NCI-H146 (cell line): ENCODE measurements at regions not wholly inside any gene's neighbourhood (a gene's known extent, or its start where the extent isn't known, plus 50 kb on each side); places are given as distances from the start of the nearest gene placed in this dataset.
"Not testable (repeated sequence)": the region's sequence is repeated elsewhere in the genome, so short reads cannot be mapped to it uniquely, and the experiment has no call there.

Experiments used
- DNase-seq: peaks from one replicate; lab custom pipeline; 2025; lab: John Stamatoyannopoulos, UW

DNA sequence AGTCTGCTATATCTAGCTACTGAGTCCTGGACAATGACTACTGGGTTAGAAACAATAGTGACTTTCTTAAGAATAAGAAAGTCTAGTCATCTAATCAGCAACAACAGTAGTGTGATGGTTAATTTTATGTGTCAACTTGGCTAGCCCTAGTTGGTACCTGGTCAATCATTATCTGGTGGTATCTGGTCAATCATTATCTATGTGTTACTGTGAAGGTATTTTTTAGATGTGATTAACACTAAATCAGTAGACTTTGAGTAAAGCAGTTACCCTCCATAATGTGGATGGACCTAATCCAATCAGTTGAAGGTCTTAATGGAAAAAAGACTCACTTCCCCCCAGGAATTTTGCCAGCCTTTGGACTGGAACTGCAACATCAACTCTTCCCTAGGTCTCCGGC, 312.6 kb downstream of the SIPA1L2 start:
- no peak for DNase-seq

DNA sequence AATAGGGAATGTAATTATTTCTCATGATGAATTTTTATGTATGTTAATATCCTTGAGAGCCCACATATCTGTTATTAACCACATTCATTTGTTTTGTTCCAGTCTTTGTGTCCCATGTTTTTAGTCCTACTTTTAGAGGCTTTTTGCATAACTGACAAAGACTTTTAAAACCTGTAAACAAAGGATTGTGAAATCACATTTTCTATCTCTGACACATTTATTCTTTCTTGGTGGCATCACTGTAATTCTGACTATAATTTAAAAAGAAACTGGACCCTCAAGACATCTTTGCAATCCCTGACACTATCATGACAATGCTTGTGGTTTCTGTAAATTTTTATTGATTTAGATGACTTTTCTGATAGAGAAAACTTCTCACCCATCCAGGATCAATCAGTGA, 313.1 kb downstream of the SIPA1L2 start:
- DNase-seq = no peak

DNA sequence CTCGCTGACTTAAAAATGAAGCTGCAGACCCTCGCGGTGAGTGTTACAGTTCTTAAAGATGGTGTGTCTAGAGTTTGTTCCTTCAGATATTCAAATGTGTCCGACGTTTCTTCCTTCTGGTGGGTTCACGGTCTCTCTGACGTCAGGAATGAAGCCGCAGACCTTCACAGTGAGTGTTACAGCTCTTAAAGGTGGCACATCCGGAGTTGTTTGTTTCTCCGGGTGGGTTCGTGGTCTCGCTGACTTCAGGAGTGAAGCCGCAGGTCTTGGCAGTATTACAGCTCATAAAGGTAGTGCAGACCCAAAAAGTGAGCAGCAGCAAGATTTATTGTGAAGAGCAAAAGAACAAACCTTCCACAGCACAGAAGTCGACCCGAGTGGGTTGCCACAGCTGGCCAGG, 316.1 kb downstream of the SIPA1L2 start:
- DNase-seq = not testable (repeated sequence)

DNA sequence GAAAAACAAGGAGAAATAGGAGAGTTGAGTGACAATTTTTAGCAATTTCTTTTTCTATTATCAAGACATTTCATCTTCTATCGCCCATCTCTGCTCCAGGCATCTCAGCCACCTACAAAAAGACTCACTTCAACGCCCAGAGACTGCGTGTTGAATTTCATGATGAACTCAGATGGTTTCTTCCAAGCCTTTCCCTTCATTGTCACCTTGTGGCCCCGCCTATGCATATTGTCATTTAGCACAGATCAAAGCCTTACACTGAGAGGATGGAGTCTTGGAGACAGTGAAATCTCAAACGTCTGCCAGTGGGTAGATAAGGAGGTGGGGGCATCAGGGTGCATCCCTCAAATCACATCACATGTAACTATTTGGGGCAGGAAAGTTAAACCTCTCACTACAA, 319.4 kb downstream of the SIPA1L2 start:
- DNase-seq = no peak

DNA sequence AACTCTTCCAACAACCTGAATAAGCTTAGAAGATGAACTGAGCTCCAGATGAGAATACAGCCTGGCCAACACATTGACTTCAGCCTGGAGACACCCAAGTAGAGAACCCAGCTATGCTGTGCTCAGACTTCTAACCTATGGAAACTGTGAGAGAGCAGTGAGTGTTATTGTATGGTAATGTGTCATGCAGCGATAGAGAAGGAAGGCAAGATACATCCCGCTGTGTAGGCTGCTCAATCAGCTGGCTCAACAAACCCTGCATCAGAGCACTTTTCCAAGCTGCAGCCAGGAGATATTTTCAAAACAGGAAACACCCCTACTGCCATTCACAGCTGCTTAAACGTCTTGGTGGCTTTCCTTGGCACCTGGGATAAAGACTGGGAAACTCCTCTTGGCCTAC, 321.3 kb downstream of the SIPA1L2 start:
- DNase-seq = no peak

DNA sequence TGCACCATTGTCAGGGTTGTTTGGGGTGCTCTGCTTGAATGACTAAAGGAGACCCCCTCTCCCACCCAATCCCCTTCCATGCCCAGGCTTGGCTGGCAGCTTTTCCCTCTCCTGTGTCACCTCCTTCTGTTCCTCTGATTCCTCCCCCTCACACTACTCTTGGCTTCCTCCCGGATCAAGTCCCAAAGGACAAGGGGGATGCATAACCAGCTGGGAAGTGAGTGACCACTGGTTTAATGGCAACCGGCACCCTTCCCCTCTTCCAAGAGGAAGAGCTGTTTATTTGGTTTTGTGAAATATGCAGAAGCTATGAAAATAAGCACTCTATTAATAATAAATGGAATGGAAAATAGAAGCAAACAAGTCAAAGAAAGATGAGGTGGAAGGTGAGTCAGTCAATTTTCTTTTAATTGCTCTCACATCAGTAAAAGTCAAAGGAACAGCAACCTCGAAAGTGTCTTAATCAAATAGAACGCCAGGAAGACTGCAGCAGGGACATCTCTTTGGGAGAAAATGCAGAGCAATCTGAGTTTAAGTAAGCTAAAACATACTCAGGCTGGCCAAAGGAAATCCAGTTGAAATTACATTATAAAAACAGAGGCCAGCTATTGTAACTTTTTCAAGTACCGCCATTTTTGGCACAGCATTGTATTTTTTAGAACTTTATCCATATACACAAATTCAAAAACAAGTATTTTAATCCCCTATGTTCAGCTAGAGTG, 322.5 kb downstream of the SIPA1L2 start:
- no peak for DNase-seq

DNA sequence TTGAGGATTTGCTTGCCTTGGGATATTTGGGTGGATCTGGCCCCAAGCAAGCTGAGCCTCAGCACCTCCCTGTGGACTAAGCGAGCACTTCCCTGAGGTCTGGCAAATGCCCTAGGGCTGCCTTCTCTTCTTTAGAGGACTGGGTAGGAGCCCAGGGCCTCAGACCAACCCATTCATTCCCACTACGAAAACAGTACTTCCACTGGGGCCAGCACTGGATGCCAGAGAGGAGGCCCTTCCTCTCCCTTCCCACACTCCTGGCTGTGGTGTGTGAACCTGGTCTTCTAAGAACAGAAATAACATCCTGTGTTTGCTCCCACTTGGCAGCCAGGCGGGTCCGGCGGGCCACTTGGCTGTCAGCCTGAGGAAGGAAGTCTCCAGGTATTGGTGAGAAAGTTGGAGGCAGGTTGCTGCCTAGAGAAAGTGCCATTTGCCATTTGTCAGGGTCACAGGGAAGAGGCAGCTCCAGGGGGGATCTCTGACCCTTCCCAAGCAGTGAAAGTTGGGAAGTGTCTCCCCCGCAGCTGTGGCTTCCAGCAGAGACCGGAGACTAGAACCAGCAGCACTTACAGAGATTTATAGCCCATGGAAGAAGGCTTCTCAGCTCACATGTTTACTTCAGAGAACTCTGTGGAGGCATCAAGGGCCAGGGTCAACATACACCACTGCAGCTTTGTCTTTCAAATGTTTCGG, 323.5 kb downstream of the SIPA1L2 start:
- peak; percentile 22 for DNase-seq

DNA sequence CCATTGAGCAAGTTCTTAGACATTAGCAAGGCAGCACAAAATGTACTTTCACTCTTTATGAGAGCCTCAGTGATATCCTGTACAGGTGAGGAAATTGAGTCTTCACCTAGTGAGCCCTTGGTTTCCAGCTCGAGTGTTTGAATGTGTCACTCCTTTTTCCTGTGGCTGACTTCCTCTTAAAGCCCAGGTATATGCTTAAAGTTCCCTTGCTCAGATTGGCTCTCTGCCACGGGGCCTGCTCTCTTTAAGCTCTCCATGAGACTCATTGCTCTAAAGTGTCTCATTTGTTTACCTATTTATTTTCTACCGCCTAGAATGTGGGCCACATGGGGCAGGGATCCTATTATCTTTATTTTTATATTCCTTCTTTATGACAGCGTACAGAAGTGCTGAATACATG, 324.9 kb downstream of the SIPA1L2 start:
- peak; percentile 24 for DNase-seq

DNA sequence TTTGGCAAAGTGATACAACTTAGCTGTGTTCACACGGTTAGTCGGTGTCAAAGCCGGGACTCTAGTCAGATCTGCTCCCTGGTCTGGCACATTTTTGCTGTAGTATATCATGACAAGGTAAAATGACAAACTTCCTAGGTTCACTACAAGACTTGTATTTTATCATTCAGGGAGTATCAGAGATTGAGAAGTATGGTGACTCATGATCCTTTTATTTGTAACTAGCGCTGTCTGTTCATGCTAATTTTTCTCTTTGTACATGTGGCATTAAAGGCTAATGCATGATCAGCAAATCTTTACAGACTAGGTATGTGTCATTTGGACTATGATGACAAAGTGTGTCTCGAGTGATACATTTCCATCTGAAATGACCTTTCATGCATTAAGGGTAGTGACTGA, 326.7 kb downstream of the SIPA1L2 start:
- no peak for DNase-seq

DNA sequence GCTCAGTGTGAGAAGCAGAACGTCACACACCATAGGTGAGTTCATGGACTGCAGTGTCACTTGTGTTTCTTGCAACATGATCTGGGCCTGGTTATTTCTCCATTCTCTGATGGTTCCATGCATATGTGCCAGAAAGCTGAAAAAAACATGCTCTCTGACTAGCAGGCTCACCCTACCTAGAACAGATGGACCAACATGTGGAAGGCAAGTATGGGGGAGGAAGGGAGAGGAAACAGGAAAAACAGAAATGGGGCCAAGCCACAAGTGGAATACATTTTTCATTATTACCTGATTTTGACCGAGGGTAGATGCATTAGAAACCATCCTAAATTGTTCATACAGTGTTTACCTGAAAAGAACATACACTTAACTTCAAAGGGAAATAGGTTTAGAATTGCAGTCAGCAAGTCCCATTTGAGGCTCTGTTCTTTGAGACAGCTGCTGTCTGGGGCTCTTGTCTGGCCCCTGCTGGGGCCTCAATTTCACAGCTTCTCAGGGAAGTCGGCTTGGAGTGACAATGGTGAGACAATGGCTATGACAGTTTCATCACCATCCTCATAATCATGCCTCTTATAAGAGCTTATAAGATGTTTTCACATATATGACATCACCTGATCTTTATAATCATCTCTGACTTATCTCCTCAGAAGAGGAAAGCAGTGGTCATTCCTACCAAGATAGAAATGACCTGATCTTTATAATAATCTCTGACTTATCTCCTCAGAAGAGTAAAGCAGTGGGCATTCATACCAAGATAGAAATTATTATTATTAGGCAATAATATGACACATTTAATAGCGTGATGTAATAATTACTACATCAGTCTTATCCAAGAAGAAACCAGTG, 327.3 kb downstream of the SIPA1L2 start:
- peak; percentile 52 for DNase-seq

DNA sequence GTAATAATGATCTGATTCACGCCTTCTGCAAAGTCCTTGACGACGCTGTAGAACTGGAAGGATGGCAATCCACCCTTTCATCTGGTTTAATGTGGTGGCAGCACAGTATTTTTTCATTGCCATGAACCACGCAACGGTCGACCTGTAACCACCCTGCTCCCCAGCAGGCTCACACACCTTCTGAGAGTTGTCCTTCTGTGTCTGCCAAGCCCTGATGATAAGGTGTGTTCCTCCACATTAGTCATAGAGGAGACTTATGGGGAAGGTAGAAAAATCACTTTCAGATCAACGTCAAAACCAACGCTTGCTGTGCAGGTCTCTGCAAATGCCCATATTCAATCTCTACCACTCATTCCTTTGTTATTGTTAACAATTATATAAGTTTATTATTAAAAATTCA, 328.7 kb downstream of the SIPA1L2 start:
- DNase-seq = no peak

DNA sequence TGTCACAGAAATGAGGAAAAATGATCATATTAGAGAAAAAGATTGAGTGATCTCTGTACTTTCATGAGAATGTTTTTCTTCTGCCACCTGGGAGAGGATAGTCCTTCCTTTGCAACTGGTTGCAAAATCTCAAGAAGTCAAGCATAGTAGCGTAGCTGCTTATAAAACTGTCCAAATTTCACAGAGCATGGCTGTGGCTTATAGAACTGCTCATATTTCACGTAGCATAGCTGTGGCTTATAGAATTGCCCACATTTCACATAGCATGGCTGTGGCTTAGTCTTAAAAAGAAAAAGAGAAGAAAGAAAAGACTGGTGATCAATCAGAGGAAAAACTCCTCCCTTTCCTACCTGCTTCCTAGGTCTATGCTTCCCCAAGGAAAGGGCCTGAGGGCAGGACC, 329.5 kb downstream of the SIPA1L2 start:
- DNase-seq = no peak

DNA sequence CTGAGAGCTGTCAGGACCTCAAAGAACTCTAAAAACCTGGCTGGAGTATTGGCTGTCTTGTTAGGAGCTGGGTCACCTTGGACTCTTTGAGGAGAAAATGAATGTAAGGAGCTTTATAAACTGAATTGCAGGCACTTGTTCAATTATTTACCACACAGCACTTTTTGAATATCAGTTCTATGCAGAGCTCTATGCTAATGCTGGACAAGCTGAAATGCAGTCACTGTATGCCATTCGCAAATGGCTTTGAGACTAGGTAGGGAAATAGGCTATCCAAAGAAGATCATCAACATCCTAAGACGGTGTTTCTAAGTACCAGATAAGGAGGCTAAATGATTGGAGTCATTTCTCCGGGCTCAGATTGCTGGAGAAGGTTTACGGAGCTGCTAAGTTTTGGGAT, 333.5 kb downstream of the SIPA1L2 start:
- no peak for DNase-seq

DNA sequence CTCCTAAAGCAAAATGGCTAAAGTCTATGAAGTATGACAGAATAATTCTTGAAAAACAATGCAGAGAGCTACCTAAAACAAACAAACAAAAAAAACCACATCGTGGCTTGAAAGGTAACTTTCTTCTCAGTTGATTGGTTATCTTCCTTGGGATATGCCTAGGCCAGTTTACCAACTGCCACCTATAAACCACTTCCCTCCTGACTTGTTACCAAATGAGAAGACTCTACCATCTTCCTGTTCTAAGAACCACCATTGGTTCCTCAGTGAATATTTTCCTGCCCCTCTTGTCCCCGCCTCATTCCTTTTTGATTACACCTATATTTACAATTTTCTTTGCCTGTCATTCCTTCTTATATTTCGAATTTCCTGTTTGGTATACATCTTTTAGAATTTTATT, 336.6 kb downstream of the SIPA1L2 start:
- DNase-seq = no peak

DNA sequence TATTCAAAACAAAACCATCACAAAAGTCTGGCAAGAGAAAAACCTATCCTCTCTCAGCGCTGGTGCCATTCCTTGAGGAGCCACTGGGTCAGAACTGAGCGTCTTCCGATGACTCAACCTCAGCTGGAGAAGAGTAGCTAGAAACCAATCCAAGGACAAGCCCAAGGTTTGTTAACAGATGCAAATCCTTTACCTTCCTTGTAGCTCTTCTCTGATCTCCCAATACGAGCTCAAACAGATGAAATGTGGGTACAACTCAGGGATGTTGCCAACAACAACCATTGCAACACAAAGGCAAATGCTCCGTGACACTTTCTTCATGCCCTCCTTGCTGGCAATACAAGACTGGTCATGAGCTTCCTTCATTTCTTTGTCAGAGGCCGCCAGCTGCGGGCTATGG, 337.1 kb downstream of the SIPA1L2 start:
- DNase-seq = no peak

DNA sequence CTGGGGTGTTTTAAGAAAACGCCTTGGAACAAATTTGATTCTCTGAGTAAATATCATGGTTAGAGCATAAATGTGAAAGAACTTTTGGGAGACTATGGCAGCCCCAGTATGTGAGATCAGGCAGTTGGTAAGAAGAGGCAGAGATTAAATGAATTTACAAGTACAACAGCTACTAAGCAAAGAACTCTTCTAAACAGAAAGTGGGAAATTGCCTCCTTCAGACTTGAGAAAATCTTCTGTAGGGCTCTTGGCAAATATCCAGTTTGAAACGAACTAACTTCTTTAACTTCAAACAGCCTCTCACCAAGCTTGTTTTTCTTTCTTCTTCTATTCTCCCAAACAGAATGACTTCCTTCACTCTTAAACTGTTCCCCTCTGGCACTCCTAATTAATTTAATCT, 337.7 kb downstream of the SIPA1L2 start:
- no peak for DNase-seq

DNA sequence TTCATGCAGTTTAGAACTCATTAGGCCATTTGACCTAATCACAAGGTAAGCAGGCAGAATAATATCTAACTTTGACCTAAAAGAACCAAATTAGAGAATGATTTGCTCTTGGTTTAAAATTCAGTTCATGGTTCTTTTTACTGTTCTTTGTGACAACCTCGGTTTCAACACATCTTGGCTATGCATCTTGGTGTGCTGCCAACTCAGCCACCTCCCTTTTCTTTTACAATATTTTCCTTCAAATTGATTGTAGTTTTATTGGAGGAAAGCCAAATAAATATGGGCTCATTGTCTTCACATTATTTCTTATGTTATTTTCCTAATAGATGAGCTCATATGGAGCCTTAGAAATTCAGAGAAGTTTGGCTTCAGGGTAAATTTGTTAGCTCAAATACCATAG, 338.3 kb downstream of the SIPA1L2 start:
- DNase-seq = no peak

DNA sequence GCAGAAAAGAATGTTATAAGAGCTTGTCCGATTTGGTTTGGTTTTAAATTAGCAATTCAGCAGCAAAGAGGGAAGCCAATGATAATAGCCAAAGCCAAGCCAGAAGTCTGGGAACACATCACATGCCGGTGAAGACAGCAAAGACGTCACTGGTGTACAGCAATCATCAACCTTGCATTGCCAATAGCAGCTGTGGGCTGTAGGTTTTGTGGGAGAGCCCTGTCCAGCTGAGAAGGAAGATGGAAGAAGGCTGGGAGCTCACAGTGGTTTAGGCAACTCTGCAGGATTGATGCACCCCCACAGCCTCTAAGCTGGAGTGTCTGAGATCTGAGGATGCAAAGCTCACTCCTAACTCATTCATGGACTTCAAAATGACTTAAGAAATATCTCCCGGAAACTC, 338.7 kb downstream of the SIPA1L2 start:
- DNase-seq = no peak

DNA sequence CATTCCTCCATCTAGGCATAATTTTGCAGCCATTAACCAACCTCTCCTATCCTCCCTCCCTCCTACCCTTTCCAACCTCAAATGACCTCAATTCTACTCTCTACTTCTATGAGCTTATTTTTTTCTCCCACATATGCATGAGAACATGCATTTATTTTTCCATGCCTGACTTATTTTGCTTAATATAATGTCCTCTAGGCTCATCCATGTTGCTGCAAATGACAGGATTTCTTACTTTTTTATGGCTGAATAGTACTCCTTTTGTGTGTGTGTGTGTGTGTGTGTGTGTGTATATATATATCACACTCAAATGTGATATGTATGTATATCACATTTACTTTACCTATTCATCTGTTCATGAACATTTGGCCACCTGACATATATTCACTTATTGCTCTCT, 339.4 kb downstream of the SIPA1L2 start:
- no peak for DNase-seq

DNA sequence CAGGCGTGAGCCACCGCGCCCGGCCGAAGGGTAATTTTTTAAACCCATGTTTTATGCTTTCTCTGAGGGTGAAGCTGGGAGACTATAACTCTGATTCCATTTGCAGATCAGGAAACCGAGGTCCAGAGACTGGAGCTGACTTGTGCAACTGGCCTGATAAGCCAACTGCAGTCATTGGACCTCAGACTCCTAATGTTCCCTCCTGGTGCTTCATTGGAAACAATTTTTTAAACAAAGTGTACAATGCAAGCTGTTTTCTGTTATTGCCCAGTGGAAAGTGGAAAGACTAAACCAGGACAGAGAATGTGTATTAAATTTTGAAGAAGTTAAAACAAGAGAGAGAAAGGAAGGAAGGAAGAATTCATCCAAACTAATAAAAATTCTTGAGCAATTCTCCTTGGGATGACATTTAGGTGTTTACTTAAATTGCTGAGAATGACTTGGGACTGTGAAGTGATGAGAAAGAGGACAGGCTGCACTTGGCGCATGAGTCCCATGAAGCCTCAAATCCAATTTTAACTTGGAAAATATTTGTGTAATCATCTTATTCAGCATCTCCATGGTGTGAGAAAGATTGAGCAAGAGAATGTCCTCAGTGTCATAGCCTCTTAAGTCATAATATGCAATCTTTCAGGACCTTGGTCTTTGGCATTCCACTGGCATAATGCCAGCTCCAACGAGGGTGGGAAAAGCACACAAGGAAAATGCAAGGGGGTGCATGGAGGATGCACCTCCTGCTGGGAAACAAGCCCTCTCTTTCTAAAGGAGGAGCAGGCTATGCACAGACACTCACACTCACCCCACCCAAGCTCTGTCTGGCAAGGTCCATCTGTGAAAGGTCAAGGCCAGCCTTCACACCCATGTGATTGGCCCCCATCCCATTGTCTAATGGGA, 342.0 kb downstream of the SIPA1L2 start:
- no peak for DNase-seq

DNA sequence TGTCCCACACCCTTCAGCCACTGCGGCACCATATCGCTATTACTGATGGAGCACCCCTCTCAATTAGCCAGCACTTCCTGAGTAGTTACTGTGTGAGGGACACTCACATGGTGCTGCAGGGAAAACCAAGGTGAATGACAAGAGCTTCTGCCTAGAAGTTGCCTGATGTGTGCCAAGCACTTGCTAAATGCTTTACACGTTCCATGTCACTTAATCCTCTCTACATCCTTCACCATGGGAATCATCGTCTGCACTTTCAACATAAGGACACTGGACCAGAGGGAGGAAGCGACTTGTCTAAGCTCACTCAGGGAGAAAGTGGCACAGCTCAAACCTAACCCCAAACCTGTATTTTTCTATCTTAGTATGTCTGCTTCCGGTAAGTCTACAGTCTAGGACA, 344.8 kb downstream of the SIPA1L2 start:
- no peak for DNase-seq

DNA sequence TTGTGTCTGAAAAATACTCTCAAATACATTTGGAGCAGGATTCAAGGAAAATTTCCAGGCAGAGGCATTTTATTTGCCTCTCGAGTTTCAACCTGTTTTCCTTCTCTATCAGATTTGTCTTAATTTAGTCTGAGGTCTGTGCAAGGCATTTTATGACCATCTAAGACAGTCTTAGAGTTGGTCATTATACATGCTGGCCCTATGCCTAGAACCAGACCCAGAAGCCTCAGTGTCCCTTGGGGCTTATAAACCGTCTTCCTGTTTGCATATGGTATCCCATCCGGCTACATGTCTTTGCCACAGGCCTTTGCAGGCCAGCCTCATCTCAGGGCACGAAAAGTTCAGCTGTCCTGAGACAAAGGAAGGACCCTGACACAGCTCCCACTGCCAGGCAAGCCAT, 346.1 kb downstream of the SIPA1L2 start:
- DNase-seq = no peak
